HG02938 (cell line): ENCODE measurements at regions not wholly inside any gene's neighbourhood (a gene's known extent, or its start where the extent isn't known, plus 50 kb on each side); places are given as distances from the start of the nearest gene placed in this dataset.

Experiments used
- ATAC-seq: cut with Tn5 transposase; IDR thresholded peaks from one replicate; pipeline ENCODE4 v1.9.1; 2021; ENCODE audit warnings: mild to moderate bottlenecking, moderate library complexity; ENCODE audit not compliant: unreplicated experiment

DNA sequence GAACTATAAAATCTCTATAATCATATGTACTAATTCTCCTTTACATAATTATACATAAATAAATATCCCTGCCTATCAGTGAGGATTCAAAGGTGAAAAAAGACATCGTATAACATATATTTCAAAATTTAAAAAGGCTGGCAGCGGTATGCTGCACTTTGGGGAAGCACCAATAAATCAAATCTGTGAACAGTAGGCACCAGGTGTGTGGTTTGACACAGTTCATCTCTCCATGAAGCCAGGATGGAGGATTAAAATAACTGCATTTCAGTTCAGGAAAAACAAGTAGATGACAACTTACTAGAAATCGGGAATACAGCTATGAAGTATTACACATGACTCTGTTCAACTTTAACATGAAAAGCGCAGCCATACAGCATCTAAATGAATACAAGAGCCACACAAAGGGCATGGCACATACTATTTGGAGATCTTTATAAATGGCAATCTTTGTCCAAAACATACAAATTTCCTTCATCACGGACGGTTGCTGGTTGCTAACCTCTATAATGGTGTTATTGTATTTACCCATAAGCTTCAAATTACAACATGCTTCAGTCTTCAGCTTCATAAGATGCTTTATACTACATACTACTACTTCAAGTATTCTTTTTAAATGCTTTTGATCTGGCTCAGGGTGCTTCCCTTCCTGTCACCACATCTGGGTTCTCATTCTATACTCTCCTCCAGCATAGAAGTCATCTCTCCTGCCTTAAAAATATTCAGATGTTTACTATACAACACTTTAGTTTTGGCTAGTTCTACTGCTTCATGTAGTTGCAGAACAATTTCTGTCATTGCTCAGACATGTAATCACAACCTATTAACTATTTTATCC lies 128.7 kb downstream of the KLF12 start:
- no peak for ATAC-seq

DNA sequence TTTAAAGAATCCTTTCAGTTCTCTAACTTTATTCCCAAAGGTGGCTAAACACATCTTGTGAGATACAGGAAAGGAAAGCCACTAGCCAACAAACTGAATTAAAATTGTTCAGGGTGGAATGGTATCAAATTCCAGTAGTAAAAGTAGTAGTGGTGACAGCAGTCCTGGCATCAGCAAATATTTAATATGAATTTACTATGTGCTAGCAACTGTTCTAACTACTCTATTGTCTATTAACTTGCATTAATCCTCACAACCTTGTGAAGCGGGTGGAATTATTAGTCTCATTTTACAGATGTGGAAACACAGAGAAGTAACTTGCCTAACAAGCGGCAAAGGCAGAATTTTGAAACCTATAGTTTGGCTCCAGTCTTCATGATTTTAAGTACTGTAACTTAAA lies 130.1 kb downstream of the KLF12 start:
- ATAC-seq: no peak

DNA sequence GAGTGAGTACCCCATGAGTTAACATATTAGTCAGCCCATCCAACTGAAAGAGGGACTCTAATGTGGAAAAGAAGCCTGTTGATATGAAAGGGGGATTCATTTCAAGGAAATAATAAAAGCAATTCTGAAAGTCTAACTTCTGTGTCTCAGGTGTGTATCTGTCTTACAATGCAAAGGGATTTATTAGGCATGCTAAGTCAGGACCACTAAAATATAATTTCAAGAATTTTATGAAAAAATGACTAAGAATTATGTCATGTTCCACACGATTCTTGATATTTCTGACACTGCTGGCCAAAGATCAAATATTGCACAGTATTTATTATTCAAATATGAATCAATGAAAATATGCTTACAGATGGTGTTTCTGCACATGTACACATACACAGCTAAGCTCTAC lies 130.8 kb downstream of the KLF12 start:
- no peak for ATAC-seq

DNA sequence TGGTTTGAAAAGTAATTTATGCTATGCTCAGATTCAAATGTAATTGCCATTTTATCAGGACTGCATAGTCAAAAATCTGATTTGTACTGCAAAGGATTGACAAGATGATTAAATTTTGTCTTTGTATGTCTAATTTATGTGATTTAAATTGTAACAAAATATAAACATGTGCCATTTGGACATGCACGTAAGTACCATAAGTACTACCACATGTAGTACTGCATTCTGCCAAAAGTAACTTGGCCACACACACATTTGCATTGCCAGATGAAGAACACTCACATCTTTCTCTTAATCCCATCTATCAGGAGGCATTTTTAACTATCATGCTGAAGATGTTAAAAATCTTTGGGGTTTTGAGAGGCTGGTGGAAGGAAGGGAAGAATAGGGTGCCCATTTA lies 133.3 kb downstream of the KLF12 start:
- no peak for ATAC-seq

GRCh38 chr13:73998631-73999030 lies 135.6 kb downstream of the KLF12 start:
- peak; percentile 92 for ATAC-seq

GRCh38 chr13:73997964-73998363 lies 136.2 kb downstream of the KLF12 start:
- no peak for ATAC-seq

- ATAC-seq: no peak
These were observed 137.6 kb downstream of the KLF12 start for GRCh38 chr13:73996569-73996968.

GRCh38 chr13:73995736-73996135 lies 138.5 kb downstream of the KLF12 start:
- no peak for ATAC-seq

DNA sequence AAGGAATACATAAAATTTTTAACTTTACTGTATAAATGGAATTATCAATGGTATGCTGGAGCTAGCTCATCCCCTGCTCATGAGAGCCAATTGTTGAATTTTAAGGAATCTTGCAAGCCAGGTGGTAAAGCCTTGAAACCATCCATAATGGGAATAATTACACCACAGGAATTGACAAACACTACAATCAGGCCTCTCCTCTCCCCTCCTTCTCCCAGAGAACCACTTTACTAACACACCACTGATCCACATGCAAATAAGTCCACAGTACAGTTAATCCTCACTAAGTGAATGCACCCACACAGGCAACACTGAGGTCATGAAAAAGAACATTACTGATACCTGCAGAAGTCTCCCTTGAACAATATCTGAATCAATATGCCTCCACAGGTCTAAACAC lies 140.5 kb downstream of the KLF12 start:
- no peak for ATAC-seq

DNA sequence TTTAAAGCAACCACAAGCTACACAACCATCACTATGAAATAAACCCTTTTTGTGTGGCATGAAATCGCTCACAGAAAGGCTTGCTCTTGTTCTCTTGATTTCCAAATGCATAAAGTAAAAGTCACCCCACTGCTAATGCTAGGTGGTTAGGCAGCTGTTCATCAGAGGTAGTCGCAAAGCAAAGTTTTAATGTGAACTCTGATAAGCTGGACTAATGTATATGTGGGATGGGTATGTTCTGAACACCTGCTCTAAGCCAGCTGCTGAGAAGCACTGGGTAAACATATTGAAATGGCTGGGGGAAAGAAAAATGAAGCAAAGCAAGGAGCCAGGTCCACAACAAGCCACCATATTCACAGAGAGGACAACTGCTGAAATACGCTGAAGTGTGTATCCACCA lies 142.3 kb downstream of the KLF12 start:
- ATAC-seq: peak; percentile 34

DNA sequence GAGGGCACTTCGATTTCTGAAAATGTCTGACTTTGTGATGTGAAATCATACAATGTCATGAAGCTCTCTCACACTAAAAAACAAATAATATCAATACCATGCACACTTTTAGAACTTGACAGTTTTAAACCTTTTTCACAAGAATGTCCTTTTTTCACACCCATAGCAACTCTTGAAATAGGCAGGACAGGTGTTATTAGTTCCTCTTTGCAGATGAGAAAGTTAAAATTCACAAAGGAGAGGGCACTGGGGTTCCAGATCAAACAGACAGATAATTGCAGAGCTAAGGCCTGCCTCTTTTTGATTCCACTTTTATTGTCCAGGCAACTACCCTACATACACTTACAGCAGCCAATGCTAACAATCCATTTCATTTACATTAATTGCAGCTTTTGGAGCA lies 142.8 kb downstream of the KLF12 start:
- ATAC-seq: peak; percentile 61

GRCh38 chr13:73989244-73989843 lies 144.9 kb downstream of the KLF12 start:
- no peak for ATAC-seq

DNA sequence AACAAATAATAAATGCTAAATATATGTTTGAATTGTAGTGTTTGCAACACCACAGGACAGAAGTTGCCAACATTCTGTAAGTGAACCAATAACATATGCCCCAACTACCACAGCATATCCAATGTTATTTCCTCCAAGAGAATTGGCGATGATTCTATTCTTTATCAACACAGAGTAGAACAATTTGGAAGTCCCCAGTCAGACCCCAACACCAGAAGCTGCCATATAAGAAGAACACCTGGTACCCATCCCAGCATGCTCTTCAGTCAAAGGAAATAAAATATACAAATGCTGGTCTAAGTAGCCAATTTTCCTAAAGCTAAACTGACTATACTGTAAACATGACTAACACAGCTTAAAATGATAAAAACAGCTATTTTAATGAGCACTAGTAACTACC lies 145.7 kb downstream of the KLF12 start:
- no peak for ATAC-seq

- no peak for ATAC-seq
These were observed 146.6 kb downstream of the KLF12 start for GRCh38 chr13:73987618-73988017.

DNA sequence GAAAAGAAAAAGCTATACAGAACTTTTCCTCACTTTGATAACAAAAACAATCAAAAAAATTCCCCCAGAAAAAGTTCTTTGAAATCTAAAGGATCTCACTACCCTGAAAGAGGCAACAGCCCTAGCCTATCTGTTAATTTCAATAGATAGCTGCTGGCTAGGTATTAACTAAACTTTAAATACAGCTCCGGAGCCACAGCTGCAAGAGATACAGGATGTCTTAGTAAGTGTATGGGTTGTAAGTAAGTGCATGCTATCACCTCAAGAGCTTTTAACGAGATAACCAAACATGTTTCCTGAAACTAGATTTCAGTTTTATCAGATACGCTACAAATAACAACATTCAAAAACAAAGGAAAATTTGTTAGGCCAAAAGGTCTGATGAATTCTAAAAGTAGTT lies 148.4 kb downstream of the KLF12 start:
- peak; percentile 52 for ATAC-seq

GRCh38 chr13:73984949-73985691 lies 149.1 kb downstream of the KLF12 start:
- no peak for ATAC-seq

DNA sequence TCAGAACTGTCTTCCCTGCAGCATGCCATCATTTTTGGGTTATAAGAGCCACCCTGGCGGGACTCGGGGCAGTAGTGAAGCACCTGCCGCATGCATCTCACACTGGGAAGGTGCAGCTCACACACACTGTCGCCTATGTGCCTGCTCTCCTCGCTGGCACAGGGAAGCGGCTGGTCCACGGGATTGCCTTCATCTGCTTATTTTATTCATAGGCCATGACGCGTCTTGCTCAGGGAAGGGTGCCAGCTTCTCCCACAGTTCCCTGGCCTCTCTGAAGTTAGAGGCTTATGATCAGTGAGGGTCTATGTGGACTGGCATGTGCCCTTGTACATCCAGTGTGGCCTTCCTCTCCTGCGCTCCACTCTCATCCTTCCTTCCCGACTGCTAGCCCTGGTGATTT lies 150.0 kb downstream of the KLF12 start:
- ATAC-seq: no peak

GRCh38 chr13:73983109-73983508 lies 151.1 kb downstream of the KLF12 start:
- ATAC-seq: no peak

DNA sequence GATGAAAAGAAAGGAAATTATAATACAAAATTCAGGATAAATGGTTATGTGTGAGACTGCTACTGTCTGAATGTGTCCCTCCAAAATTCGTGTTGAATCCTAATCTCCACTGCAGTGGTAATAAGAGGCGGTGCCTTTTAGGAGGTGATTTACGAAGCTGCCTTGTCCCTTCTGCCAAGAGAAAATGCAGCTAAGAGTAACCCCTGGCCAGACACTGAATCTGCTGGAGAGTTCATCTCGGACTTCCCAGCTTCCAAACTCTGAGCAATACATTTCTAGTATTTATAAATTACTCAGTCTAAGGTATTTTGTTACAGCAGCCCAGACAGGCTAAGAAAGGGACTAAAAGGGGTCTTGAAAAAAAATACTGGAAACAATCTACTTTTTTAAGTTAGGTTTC lies 152.6 kb downstream of the KLF12 start:
- no peak for ATAC-seq

DNA sequence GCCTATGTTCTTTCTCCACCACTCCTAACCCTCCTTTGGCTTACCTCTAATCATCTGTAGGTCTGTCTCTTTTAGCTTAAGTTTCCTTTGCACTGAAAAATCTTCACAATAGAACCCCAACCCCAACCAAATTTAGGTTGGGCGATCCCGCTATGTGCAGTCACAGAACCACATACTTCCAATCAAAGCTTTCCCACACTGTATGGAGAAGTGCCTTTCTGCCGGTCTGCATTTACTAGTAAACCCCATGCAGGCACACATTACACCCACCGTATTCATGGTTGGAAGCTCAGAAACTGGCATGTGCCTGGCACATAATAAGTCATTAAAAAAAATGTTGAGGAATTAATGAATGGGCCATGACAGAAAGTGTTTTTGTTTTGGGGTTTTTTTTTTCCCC lies 158.4 kb downstream of the KLF12 start:
- no peak for ATAC-seq

GRCh38 chr13:73974051-73974450 lies 160.2 kb downstream of the KLF12 start:
- ATAC-seq: no peak

DNA sequence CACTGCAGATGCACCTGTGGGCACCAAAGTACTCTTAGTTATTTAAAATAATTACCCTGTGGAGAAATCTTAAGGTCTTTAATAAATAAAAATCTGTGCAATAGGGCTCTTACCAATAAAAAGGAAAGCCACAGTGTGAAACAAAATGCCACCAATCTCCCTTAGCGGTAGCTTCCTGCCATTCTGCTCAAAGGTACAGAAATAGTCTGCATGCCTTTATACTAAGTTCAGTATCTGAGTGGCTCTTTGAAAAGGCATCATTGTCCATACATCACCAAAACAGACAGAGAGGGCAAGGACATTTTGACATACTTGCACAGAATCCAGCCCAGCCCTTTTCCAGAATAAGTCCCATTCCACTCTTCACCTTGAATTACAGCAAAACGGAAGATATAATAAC lies 161.0 kb downstream of the KLF12 start:
- ATAC-seq: no peak
